SK-N-SH (cell line): ENCODE measurements at regions not wholly inside any gene's neighbourhood (a gene's known extent, or its start where the extent isn't known, plus 50 kb on each side); places are given as distances from the start of the nearest gene placed in this dataset.

Source experiments
- ELF1 ChIP-seq: IDR thresholded peaks from 2 replicates; pipeline ENCODE4 v1.4.0; 2012
- EP300 ChIP-seq, 2 experiments: IDR thresholded peaks; 2 replicates each; pipeline versions ENCODE4 v1.4.0 to v1.6.1; 2012; ENCODE audit warnings: borderline replicate concordance in 1 of 2, low read depth in 1 of 2, low read length in 1 of 2
- POLR2AphosphoS5 ChIP-seq: IDR thresholded peaks from 2 replicates; pipeline ENCODE4 v1.6.1; 2012; ENCODE audit warnings: low read depth, low read length
- RFX5 ChIP-seq: IDR thresholded peaks from 2 replicates; pipeline ENCODE4 v1.6.1; 2012; ENCODE audit warnings: mild to moderate bottlenecking, improper control_type of control experiment, low read length
- TAF1 ChIP-seq: IDR thresholded peaks from 2 replicates; pipeline ENCODE4 v1.6.1; 2012; ENCODE audit warnings: low read depth, mild to moderate bottlenecking, low read length, moderate library complexity, borderline replicate concordance
- TF ChIP-seq, protein P1 (sequence below): fragments of 200-600 bp; sonication (generic); IDR thresholded peaks from 2 replicates; pipeline ENCODE4 v1.6.1; 2017; ENCODE audit warnings: antibody characterized with exemption, mild to moderate bottlenecking, moderate library complexity
- TF ChIP-seq, protein P2 (sequence below): fragments of 150-350 bp; IDR thresholded peaks from 2 replicates; pipeline ENCODE4 v1.6.1; 2017; ENCODE audit warnings: antibody characterized with exemption, low read length, low read depth, borderline replicate concordance
- TF ChIP-seq, protein P3 (sequence below): IDR thresholded peaks from 2 replicates; pipeline ENCODE4 v1.4.0; 2012; ENCODE audit warnings: low read depth, borderline replicate concordance

DNA sequence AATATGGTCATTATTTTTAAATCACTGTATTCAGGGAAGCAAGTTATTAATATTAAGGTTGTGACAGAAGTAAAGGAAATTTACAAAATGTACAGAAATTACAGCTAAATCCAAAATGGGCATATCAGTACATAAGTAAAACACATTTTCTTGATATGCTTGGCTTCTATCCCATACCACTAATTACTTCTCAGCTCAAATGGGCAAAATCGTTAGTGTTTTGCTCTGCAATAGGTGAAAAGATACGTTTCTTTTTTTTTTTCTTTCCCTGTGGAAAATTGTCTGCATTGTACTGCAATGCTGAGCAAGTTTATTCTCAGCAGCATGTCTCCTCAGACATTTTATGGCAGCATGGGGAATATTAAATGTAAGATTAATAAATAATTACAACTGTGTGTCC, 77.1 kb upstream of the PRMT6 start:
- no peak for TF ChIP-seq EP300 (IDR thresholded peaks at IDR 0.05; ENCODE audit: borderline replicate concordance in 1 of 2, low read depth in 1 of 2, low read length in 1 of 2)
- TF ChIP-seq, protein P1, sequence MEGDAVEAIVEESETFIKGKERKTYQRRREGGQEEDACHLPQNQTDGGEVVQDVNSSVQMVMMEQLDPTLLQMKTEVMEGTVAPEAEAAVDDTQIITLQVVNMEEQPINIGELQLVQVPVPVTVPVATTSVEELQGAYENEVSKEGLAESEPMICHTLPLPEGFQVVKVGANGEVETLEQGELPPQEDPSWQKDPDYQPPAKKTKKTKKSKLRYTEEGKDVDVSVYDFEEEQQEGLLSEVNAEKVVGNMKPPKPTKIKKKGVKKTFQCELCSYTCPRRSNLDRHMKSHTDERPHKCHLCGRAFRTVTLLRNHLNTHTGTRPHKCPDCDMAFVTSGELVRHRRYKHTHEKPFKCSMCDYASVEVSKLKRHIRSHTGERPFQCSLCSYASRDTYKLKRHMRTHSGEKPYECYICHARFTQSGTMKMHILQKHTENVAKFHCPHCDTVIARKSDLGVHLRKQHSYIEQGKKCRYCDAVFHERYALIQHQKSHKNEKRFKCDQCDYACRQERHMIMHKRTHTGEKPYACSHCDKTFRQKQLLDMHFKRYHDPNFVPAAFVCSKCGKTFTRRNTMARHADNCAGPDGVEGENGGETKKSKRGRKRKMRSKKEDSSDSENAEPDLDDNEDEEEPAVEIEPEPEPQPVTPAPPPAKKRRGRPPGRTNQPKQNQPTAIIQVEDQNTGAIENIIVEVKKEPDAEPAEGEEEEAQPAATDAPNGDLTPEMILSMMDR: no peak
- TF ChIP-seq, protein P2, sequence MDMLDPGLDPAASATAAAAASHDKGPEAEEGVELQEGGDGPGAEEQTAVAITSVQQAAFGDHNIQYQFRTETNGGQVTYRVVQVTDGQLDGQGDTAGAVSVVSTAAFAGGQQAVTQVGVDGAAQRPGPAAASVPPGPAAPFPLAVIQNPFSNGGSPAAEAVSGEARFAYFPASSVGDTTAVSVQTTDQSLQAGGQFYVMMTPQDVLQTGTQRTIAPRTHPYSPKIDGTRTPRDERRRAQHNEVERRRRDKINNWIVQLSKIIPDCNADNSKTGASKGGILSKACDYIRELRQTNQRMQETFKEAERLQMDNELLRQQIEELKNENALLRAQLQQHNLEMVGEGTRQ: no peak
- no peak for TF ChIP-seq POLR2AphosphoS5
- no peak for TF ChIP-seq ELF1
- TF ChIP-seq RFX5: no peak; the same call in 1 of the 2 replicates
- TF ChIP-seq, protein P3, sequence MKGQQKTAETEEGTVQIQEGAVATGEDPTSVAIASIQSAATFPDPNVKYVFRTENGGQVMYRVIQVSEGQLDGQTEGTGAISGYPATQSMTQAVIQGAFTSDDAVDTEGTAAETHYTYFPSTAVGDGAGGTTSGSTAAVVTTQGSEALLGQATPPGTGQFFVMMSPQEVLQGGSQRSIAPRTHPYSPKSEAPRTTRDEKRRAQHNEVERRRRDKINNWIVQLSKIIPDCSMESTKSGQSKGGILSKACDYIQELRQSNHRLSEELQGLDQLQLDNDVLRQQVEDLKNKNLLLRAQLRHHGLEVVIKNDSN: no peak
- no peak for TF ChIP-seq TAF1
